Caco-2 (cell line): ENCODE measurements at regions not wholly inside any gene's neighbourhood (a gene's known extent, or its start where the extent isn't known, plus 50 kb on each side); places are given as distances from the start of the nearest gene placed in this dataset.

Experiments used
- BruUV-seq: library from RNA; stranded (reverse); fragments of 400-500 nt; replicated peaks from 2 replicates; lab custom pipeline; 2021; lab: Mats Ljungman, UMichigan
- CTCF ChIA-PET: fragments of 300-600 bp; sonication (Branson Sonifier 250); formaldehyde crosslinking; loops from one replicate; lab custom pipeline; 2022; ENCODE audit warnings: antibody characterized with exemption; lab: Charles Lee
- POLR2A ChIA-PET: fragments of 300-600 bp; sonication (Branson Sonifier 250); formaldehyde crosslinking; loops from one replicate; lab custom pipeline; 2022; ENCODE audit warnings: antibody characterized with exemption; lab: Charles Lee
- DNase-seq, 2 experiments: peaks; one replicate each; pipeline versions ENCODE4 v3.0.0 to v3.0.0-alpha.2; 2020 to 2022
- H3K27me3 ChIP-seq: replicated peaks from 2 replicates; pipeline ENCODE4 v1.6.0; 2011; ENCODE audit warnings: low read length; ENCODE audit not compliant: control insufficient read depth, insufficient read depth
- H3K36me3 ChIP-seq: 2 replicates; pipeline ENCODE4 v1.5.1; 2011; ENCODE audit warnings: low read length; ENCODE audit not compliant: control insufficient read depth, insufficient read depth
- H3K4me1 ChIP-seq: fragments of 250-450 bp; sonication (Bioruptor Pico); 2 replicates; pipeline ENCODE4 v1.5.1; 2020; ENCODE audit warnings: mild to moderate bottlenecking
- H3K4me3 ChIP-seq: 2 replicates; pipeline ENCODE4 v1.5.1; 2011; ENCODE audit warnings: low read depth, mild to moderate bottlenecking, control low read depth, low read length
- H3K9me3 ChIP-seq: fragments of 250-450 bp; sonication (Bioruptor Pico); 2 replicates; pipeline ENCODE4 v1.5.1; 2020; ENCODE audit warnings: mild to moderate bottlenecking, moderate library complexity
- H3K27ac Mint-ChIP-seq: one replicate; pipeline ENCODE4 v1.8.0; 2022; ENCODE audit warnings: mixed read lengths; ENCODE audit not compliant: unreplicated experiment
- H3K27me3 Mint-ChIP-seq: one replicate; pipeline ENCODE4 v1.8.0; 2022; ENCODE audit warnings: mixed read lengths; ENCODE audit not compliant: insufficient read depth, unreplicated experiment
- H3K36me3 Mint-ChIP-seq: one replicate; pipeline ENCODE4 v1.8.0; 2022; ENCODE audit warnings: mild to moderate bottlenecking, mixed read lengths; ENCODE audit not compliant: insufficient read depth, unreplicated experiment
- H3K4me1 Mint-ChIP-seq: one replicate; pipeline ENCODE4 v1.8.0; 2022; ENCODE audit warnings: low read depth, mixed read lengths; ENCODE audit not compliant: unreplicated experiment
- H3K4me3 Mint-ChIP-seq: one replicate; pipeline ENCODE4 v1.8.0; 2022; ENCODE audit warnings: mild to moderate bottlenecking, moderate library complexity, mixed read lengths; ENCODE audit not compliant: unreplicated experiment
- H3K9me3 Mint-ChIP-seq: one replicate; pipeline ENCODE4 v1.8.0; 2022; ENCODE audit warnings: mixed read lengths; ENCODE audit not compliant: unreplicated experiment
- CTCF ChIP-seq, 2 experiments: fragments of 200-600 bp in 1 of 2; IDR thresholded peaks; 1 replicate in 1 of 2; 2 replicates in 1 of 2; pipeline versions ENCODE4 v1.5.1 to v1.8.0; 2011 to 2022; ENCODE audit warnings: antibody characterized with exemption in 1 of 2, control low read depth in 1 of 2, inconsistent platforms in 1 of 2, low read depth in 1 of 2, low read length in 1 of 2, mild to moderate bottlenecking in 1 of 2, moderate library complexity in 1 of 2; ENCODE audit not compliant: insufficient read depth in 1 of 2, severe bottlenecking in 1 of 2, unreplicated experiment in 1 of 2
- intact Hi-C: fragments of 100-400 bp; cut with micrococcal nuclease; formaldehyde crosslinking; loops from one replicate; pipeline ENCODE4 v1.10.0; 2022; ENCODE audit not compliant: unreplicated experiment

- Mint-ChIP-seq H3K4me1 (peaks cover 6% of the 10 kb centered on the region), H3K27ac (no peak overlapping the region), H3K4me3 (peak overlapping the region; percentile 16), H3K9me3 (no peaks in the 10 kb centered on the region), H3K36me3 (peaks cover 4% of the 10 kb centered on the region), H3K27me3 (no peaks in the 10 kb centered on the region)
- no peak overlapping the region for H3K4me3 ChIP-seq
- no peaks in the 10 kb centered on the region for H3K9me3 ChIP-seq
- H3K36me3 ChIP-seq: no peaks in the 10 kb centered on the region
- POLR2A ChIA-PET: no interaction called here
- BruUV-seq: no TSS peak
- no peak for TF ChIP-seq CTCF (IDR thresholded peaks at IDR 0.05; ENCODE audit: insufficient read depth in 1 of 2, low read depth in 1 of 2, low read length in 1 of 2, severe bottlenecking in 1 of 2, unreplicated experiment in 1 of 2)
- peak in 1 of 2 experiments; percentile 23 for DNase-seq
- CTCF ChIA-PET: interaction anchor here (0.8 kb wide), 1 partner anchor 368 kb away, joined by 3 read pairs; the partner anchor contains the start of gene EPHA4
- H3K27me3 ChIP-seq: no peaks in the 10 kb centered on the region
- intact Hi-C loops: loop anchor here (1.0 to 2.0 kb wide), 3 partner anchors 15 to 368 kb away; partner anchors contain the start of gene EPHA4
- peaks cover 20% of the 10 kb centered on the region for H3K4me1 ChIP-seq
Measured at GRCh38 chr2:221204699-221205098, 367.4 kb downstream of the EPHA4 start.

GRCh38 chr2:221205103-221205673, 366.9 kb downstream of the EPHA4 start:
- Histone ChIP-seq H3K36me3 (no peaks in the 10 kb centered on the region), H3K4me3 (no peak overlapping the region), H3K4me1 (peaks cover 20% of the 10 kb centered on the region), H3K27me3 (no peaks in the 10 kb centered on the region), H3K9me3 (no peaks in the 10 kb centered on the region)
- no peaks in the 10 kb centered on the region for H3K27me3 Mint-ChIP-seq
- H3K27ac Mint-ChIP-seq: peak overlapping the region; percentile 21
- CTCF ChIA-PET: interaction anchor here (0.6 to 0.8 kb wide), 2 partner anchors 16 to 367 kb away, joined by 3 to 5 read pairs; partner anchors contain the start of gene EPHA4
- H3K4me1 Mint-ChIP-seq: peaks cover 6% of the 10 kb centered on the region
- peaks cover 4% of the 10 kb centered on the region for H3K36me3 Mint-ChIP-seq
- TF ChIP-seq CTCF (IDR thresholded peaks at IDR 0.05; ENCODE audit: insufficient read depth in 1 of 2, low read depth in 1 of 2, low read length in 1 of 2, severe bottlenecking in 1 of 2, unreplicated experiment in 1 of 2): no peak
- peak; percentile 73 for DNase-seq
- POLR2A ChIA-PET: no interaction called here
- BruUV-seq: no TSS peak
- intact Hi-C loops: loop anchor here (1.0 to 2.0 kb wide), 3 partner anchors 16 to 368 kb away; partner anchors contain the start of gene EPHA4
- H3K4me3 Mint-ChIP-seq: peak overlapping the region; percentile 16
- H3K9me3 Mint-ChIP-seq: no peaks in the 10 kb centered on the region

GRCh38 chr2:221210686-221211085, 361.4 kb downstream of the EPHA4 start:
- Mint-ChIP-seq H3K27ac (no peak overlapping the region), H3K4me1 (no peaks in the 10 kb centered on the region), H3K4me3 (no peak overlapping the region), H3K36me3 (no peaks in the 10 kb centered on the region), H3K9me3 (no peaks in the 10 kb centered on the region), H3K27me3 (no peaks in the 10 kb centered on the region)
- Histone ChIP-seq H3K27me3 (no peaks in the 10 kb centered on the region), H3K4me3 (no peak overlapping the region), H3K9me3 (no peaks in the 10 kb centered on the region), H3K36me3 (no peaks in the 10 kb centered on the region), H3K4me1 (peaks cover 7% of the 10 kb centered on the region)
- no peak for DNase-seq
- no TSS peak for BruUV-seq
- intact Hi-C loops: no loop called here
- TF ChIP-seq CTCF (IDR thresholded peaks at IDR 0.05; ENCODE audit: insufficient read depth in 1 of 2, low read depth in 1 of 2, low read length in 1 of 2, severe bottlenecking in 1 of 2, unreplicated experiment in 1 of 2): no peak
- CTCF ChIA-PET: no interaction called here
- POLR2A ChIA-PET: no interaction called here
